ENCODE measurements at regions not wholly inside any gene's neighbourhood (a gene's known extent, or its start where the extent isn't known, plus 50 kb on each side); places are given as distances from the start of the nearest gene placed in this dataset.

GRCh38 chr3:152671446-152672319 lies 163.2 kb upstream of the P2RY1 start:
- no peak overlapping the region for H2AFZ ChIP-seq
- no peaks in the 10 kb centered on the region for H3K27me3 ChIP-seq (ENCODE audit: control insufficient read depth, insufficient read depth, low read length)
- no peak overlapping the region for H3K9ac ChIP-seq
- no peak overlapping the region for H3K27ac ChIP-seq
- no peaks in the 10 kb centered on the region for H3K79me2 ChIP-seq
- no peak overlapping the region for H3K4me2 ChIP-seq (ENCODE audit: low read length)
- no peak for TF ChIP-seq CTCF (IDR thresholded peaks at IDR 0.05)
- H3K9me3 ChIP-seq (ENCODE audit: control insufficient read depth, low read length), result no peaks in the 10 kb centered on the region
- no peak overlapping the region for H3K4me3 ChIP-seq (ENCODE audit: low read depth, low read length)
- H3K4me1 ChIP-seq, result no peaks in the 10 kb centered on the region
- H3K36me3 ChIP-seq (ENCODE audit: control insufficient read depth, insufficient read depth, low read length), result no peaks in the 10 kb centered on the region

GRCh38 chr3:152672320-152672649 lies 162.6 kb upstream of the P2RY1 start:
- TF ChIP-seq CTCF (IDR thresholded peaks at IDR 0.05), result no peak
- Histone ChIP-seq H3K9ac (no peak overlapping the region), H3K4me1 (no peaks in the 10 kb centered on the region), H3K4me2 (ENCODE audit: low read length) (no peak overlapping the region), H3K79me2 (no peaks in the 10 kb centered on the region), H2AFZ (no peak overlapping the region), H3K9me3 (ENCODE audit: control insufficient read depth, low read length) (no peaks in the 10 kb centered on the region), H3K27ac (no peak overlapping the region), H3K36me3 (ENCODE audit: control insufficient read depth, insufficient read depth, low read length) (no peaks in the 10 kb centered on the region), H3K27me3 (ENCODE audit: control insufficient read depth, insufficient read depth, low read length) (no peaks in the 10 kb centered on the region), H3K4me3 (ENCODE audit: low read depth, low read length) (no peak overlapping the region)

GRCh38 chr3:152676810-152677379 lies 158.0 kb upstream of the P2RY1 start:
- TF ChIP-seq CTCF (IDR thresholded peaks at IDR 0.05), result no peak
- Histone ChIP-seq H3K4me1 (no peaks in the 10 kb centered on the region), H3K9ac (no peak overlapping the region), H2AFZ (no peak overlapping the region), H3K27me3 (ENCODE audit: control insufficient read depth, insufficient read depth, low read length) (no peaks in the 10 kb centered on the region), H3K4me2 (ENCODE audit: low read length) (no peak overlapping the region), H3K27ac (no peak overlapping the region), H3K4me3 (ENCODE audit: low read depth, low read length) (no peak overlapping the region), H3K9me3 (ENCODE audit: control insufficient read depth, low read length) (no peaks in the 10 kb centered on the region), H3K79me2 (no peaks in the 10 kb centered on the region), H3K36me3 (ENCODE audit: control insufficient read depth, insufficient read depth, low read length) (no peaks in the 10 kb centered on the region)

- H3K36me3 ChIP-seq (ENCODE audit: control insufficient read depth, insufficient read depth, low read length), result no peaks in the 10 kb centered on the region
- H2AFZ ChIP-seq, result no peak overlapping the region
- H3K9me3 ChIP-seq (ENCODE audit: control insufficient read depth, low read length), result no peaks in the 10 kb centered on the region
- H3K4me1 ChIP-seq, result no peaks in the 10 kb centered on the region
- H3K9ac ChIP-seq, result no peak overlapping the region
- no peak overlapping the region for H3K4me3 ChIP-seq (ENCODE audit: low read depth, low read length)
- no peaks in the 10 kb centered on the region for H3K79me2 ChIP-seq
- no peaks in the 10 kb centered on the region for H3K27me3 ChIP-seq (ENCODE audit: control insufficient read depth, insufficient read depth, low read length)
- no peak for TF ChIP-seq CTCF (IDR thresholded peaks at IDR 0.05)
- H3K27ac ChIP-seq, result no peak overlapping the region
- H3K4me2 ChIP-seq (ENCODE audit: low read length), result no peak overlapping the region
Observed at GRCh38 chr3:152677491-152677890, 157.4 kb upstream of the P2RY1 start.

- H3K9me3 ChIP-seq (ENCODE audit: control insufficient read depth, low read length), result no peaks in the 10 kb centered on the region
- H3K27ac ChIP-seq, result no peak overlapping the region
- TF ChIP-seq CTCF (IDR thresholded peaks at IDR 0.05), result no peak
- no peaks in the 10 kb centered on the region for H3K36me3 ChIP-seq (ENCODE audit: control insufficient read depth, insufficient read depth, low read length)
- no peak overlapping the region for H3K4me2 ChIP-seq (ENCODE audit: low read length)
- H3K9ac ChIP-seq, result no peak overlapping the region
- no peaks in the 10 kb centered on the region for H3K4me1 ChIP-seq
- H3K4me3 ChIP-seq (ENCODE audit: low read depth, low read length), result no peak overlapping the region
- H2AFZ ChIP-seq, result no peak overlapping the region
- no peaks in the 10 kb centered on the region for H3K27me3 ChIP-seq (ENCODE audit: control insufficient read depth, insufficient read depth, low read length)
- H3K79me2 ChIP-seq, result no peaks in the 10 kb centered on the region
Observed at GRCh38 chr3:152682477-152682876, 152.5 kb upstream of the P2RY1 start.

Data from parathyroid adenoma (tissue), 2 donors.